ENCODE measurements at regions not wholly inside any gene's neighbourhood (a gene's known extent, or its start where the extent isn't known, plus 50 kb on each side); places are given as distances from the start of the nearest gene placed in this dataset.

DNA sequence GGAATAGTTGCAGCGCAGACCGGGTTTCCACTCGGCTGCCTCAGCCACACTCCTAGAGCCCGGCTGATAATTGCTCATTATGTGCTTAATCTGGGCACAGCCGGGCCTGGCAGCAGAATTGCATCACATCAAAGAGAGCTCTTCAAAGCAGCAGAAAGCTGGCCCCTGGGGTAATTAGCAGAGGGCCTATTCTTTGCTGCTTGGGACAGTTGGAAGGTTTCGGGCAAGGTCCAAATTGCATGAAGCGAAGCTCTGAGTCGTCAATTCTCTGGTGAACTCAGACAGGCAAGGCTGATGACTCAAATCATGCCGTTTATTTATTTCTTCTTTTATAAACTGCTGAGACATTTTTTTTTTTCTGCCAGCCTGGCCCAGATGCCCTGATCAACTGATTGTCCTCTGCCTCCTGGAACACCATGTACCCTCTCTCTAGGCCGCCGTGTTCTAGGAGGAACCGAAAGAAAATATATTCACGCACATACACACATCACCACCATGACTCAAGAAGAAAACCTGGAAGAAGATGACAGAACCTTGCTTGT lies 242.2 kb downstream of the RAB11FIP2 start:
- TF ChIP-seq EZH2 (IDR thresholded peaks at IDR 0.05) = no peak
- TF ChIP-seq CEBPB (IDR thresholded peaks at IDR 0.05; ENCODE audit: low read depth) = no peak
